Gastrocnemius medialis (tissue), 4 donors: ENCODE measurements at regions not wholly inside any gene's neighbourhood (a gene's known extent, or its start where the extent isn't known, plus 50 kb on each side); places are given as distances from the start of the nearest gene placed in this dataset.

ENCODE experiments used
- ATAC-seq, 2 donors: fragments of 150-250 bp; one replicate each; pipeline ENCODE4 v1.9.1; 2016
- DNase-seq, 2 donors: peaks; one replicate each; pipeline ENCODE4 v3.0.0-alpha.2; 2019
- H3K27ac ChIP-seq, 4 donors: fragments of 200-600 bp; sonication (generic); 1 replicate in 1 of 4; 2 replicates in 3 of 4; pipeline ENCODE4 v1.5.1; 2016 to 2018; ENCODE audit warnings: mild to moderate bottlenecking in 2 of 4, moderate library complexity in 1 of 4
- H3K27me3 ChIP-seq, 3 donors: fragments of 200-600 bp; sonication (generic) in 2 of 3; 1 replicate in 1 of 3; 2 replicates in 2 of 3; pipeline versions ENCODE4 v1.5.1 to v1.6.0; 2016 to 2019; ENCODE audit warnings: mild to moderate bottlenecking in 1 of 3, moderate library complexity in 1 of 3
- H3K36me3 ChIP-seq, 2 donors: fragments of 200-600 bp; sonication (generic) in 1 of 2; one replicate each; pipeline ENCODE4 v1.5.1; 2017 to 2018
- H3K4me1 ChIP-seq, 2 donors: fragments of 200-600 bp; sonication (generic) in 1 of 2; one replicate each; pipeline ENCODE4 v1.5.1; 2016 to 2017; ENCODE audit warnings: mild to moderate bottlenecking in 2 of 2
- H3K4me3 ChIP-seq, 4 donors: fragments of 200-600 bp; sonication (generic) in 3 of 4; 1 replicate in 1 of 4; 2 replicates in 3 of 4; pipeline ENCODE4 v1.5.1; 2016 to 2019; ENCODE audit warnings: mild to moderate bottlenecking in 2 of 4
- H3K9me3 ChIP-seq, 3 donors: fragments of 200-600 bp; sonication (generic) in 2 of 3; 1 replicate in 1 of 3; 2 replicates in 2 of 3; pipeline ENCODE4 v1.5.1; 2016 to 2019
- CTCF ChIP-seq, 5 experiments: fragments of 450-650 bp in 3 of 5; fragments of 200-600 bp in 2 of 5; sonication (generic) in 2 of 5; IDR thresholded peaks in 4 of 5; conservative IDR thresholded peaks in 1 of 5; 1 replicate in 4 of 5; 2 replicates in 1 of 5; pipeline ENCODE4 v1.5.1; 2016 to 2019; ENCODE audit warnings: antibody characterized with exemption in 5 of 5, mild to moderate bottlenecking in 3 of 5, moderate library complexity in 3 of 5
- POLR2A ChIP-seq, 2 donors: fragments of 450-650 bp; IDR thresholded peaks; one replicate each; pipeline ENCODE4 v1.6.1; 2017; ENCODE audit warnings: antibody characterized with exemption in 2 of 2, mild to moderate bottlenecking in 2 of 2, moderate library complexity in 2 of 2
- in situ Hi-C, 4 donors: fragments of 200-750 bp; cut with MboI; loops; one replicate each; pipeline versions ENCODE4 v1.15.0 to v1.8.0; 2017; ENCODE audit warnings: low sequenced_read_pairs in 4 of 4
- intact Hi-C: fragments of 100-400 bp; cut with DNase I; formaldehyde crosslinking; loops from one replicate; pipeline ENCODE4 v1.15.1; 2023; ENCODE audit warnings: low total_unique reads

DNA sequence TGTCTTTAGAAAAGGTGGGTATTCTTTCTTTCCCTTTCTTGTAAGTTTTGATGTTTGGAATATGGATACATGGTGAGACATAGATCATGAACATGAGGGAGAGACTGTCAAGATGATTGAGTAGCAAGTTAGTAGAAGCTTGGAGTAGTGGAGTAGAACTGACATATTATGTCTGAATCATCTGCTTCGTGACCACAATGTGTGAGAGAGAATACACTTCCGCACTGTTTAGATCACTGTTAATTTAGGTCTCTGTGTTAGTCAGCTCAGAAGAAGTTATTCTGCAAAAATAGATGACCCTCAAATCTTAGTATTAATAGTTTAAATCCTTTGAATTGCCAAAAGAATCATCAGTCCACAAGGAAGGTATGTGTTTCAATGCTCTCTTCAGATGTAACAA lies 151.0 kb downstream of the OXSM start:
- Histone ChIP-seq H3K9me3 (no peaks in the 10 kb centered on the region), H3K36me3 (no peaks in the 10 kb centered on the region), H3K4me1 (no peaks in the 10 kb centered on the region), H3K27me3 (no peaks in the 10 kb centered on the region), H3K4me3 (no peak overlapping the region), H3K27ac (no peak overlapping the region)
- no peak for DNase-seq
- in situ Hi-C loops = no loop called here
- TF ChIP-seq CTCF (IDR thresholded peaks at IDR 0.05 in 4 of 5, conservative IDR thresholded peaks at IDR 0.05 in 1 of 5) = no peak
- no peak for TF ChIP-seq POLR2A (IDR thresholded peaks at IDR 0.05)
- intact Hi-C loops = no loop called here
- ATAC-seq = no peak

- intact Hi-C loops = no loop called here
- in situ Hi-C loops = no loop called here
- TF ChIP-seq CTCF (IDR thresholded peaks at IDR 0.05 in 4 of 5, conservative IDR thresholded peaks at IDR 0.05 in 1 of 5) = no peak
- TF ChIP-seq POLR2A (IDR thresholded peaks at IDR 0.05) = no peak
- Histone ChIP-seq H3K36me3 (no peaks in the 10 kb centered on the region), H3K9me3 (no peaks in the 10 kb centered on the region), H3K4me1 (no peaks in the 10 kb centered on the region), H3K4me3 (no peak overlapping the region), H3K27ac (no peak overlapping the region), H3K27me3 (no peaks in the 10 kb centered on the region)
- ATAC-seq = no peak
- no peak for DNase-seq
Measured at GRCh38 chr3:25944329-25944728, 154.4 kb downstream of the OXSM start.

GRCh38 chr3:25945366-25945765 lies 155.5 kb downstream of the OXSM start:
- Histone ChIP-seq H3K27ac (no peak overlapping the region), H3K4me3 (no peak overlapping the region), H3K36me3 (no peaks in the 10 kb centered on the region), H3K27me3 (no peaks in the 10 kb centered on the region), H3K4me1 (no peaks in the 10 kb centered on the region), H3K9me3 (no peaks in the 10 kb centered on the region)
- TF ChIP-seq POLR2A (IDR thresholded peaks at IDR 0.05) (no peak), CTCF (IDR thresholded peaks at IDR 0.05 in 4 of 5, conservative IDR thresholded peaks at IDR 0.05 in 1 of 5) (no peak)
- intact Hi-C loops = no loop called here
- in situ Hi-C loops = no loop called here
- DNase-seq (no peak), ATAC-seq (no peak)

DNA sequence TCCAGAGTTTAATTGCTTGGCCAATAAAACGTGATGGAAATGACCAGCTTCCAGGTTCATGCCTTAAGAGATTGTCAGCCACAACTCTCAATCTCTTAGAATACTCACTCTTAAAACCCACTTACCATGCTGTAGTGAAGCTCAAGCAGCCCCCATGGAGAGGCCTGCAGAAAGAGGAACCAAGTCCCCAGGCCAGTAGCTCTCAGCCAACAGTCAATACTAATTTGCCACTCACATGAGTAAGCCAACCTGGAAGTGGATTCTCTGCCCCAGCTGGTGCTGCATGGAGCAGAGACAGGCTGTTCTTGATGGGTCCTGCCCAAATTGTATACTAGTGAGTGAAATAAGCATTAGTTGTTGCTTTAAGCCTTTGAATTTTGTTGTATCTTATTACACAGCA lies 155.9 kb downstream of the OXSM start:
- no peaks in the 10 kb centered on the region for H3K36me3 ChIP-seq
- H3K4me3 ChIP-seq = no peak overlapping the region
- H3K27ac ChIP-seq = no peak overlapping the region
- no peaks in the 10 kb centered on the region for H3K9me3 ChIP-seq
- intact Hi-C loops (no loop called here), in situ Hi-C loops (no loop called here)
- H3K27me3 ChIP-seq = no peaks in the 10 kb centered on the region
- ATAC-seq (no peak), DNase-seq (no peak)
- no peaks in the 10 kb centered on the region for H3K4me1 ChIP-seq
- TF ChIP-seq CTCF (IDR thresholded peaks at IDR 0.05 in 4 of 5, conservative IDR thresholded peaks at IDR 0.05 in 1 of 5) (no peak), POLR2A (IDR thresholded peaks at IDR 0.05) (no peak)

- intact Hi-C loops = no loop called here
- no peak overlapping the region for H3K4me3 ChIP-seq
- ATAC-seq (no peak), DNase-seq (no peak)
- in situ Hi-C loops = no loop called here
- H3K36me3 ChIP-seq = no peaks in the 10 kb centered on the region
- H3K9me3 ChIP-seq = no peaks in the 10 kb centered on the region
- no peaks in the 10 kb centered on the region for H3K4me1 ChIP-seq
- H3K27ac ChIP-seq = no peak overlapping the region
- no peaks in the 10 kb centered on the region for H3K27me3 ChIP-seq
- TF ChIP-seq CTCF (IDR thresholded peaks at IDR 0.05 in 4 of 5, conservative IDR thresholded peaks at IDR 0.05 in 1 of 5) (no peak), POLR2A (IDR thresholded peaks at IDR 0.05) (no peak)
Measured at GRCh38 chr3:25952133-25952532, 162.2 kb downstream of the OXSM start.
